ENCODE measurements at regions not wholly inside any gene's neighbourhood (a gene's known extent, or its start where the extent isn't known, plus 50 kb on each side); places are given as distances from the start of the nearest gene placed in this dataset.

DNA sequence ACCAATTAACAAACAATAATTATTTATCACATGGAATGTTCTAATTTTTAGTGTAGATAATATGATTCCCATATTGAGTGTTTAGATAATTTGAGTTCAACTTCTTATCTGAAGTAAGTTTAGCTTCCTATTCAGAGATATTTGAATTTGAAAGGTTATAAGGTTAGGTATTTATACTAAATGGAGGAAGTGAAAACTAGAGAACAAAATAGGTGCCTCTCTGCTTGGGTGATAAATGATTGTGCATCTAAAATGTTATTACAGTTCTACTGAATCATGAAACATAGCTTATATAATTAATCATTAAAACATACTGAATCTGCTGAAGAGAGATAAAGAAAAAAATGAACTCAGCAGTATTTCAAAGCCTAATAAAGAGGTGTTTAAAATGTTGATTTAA, 1174.3 kb downstream of the XPNPEP1 start:
- TF ChIP-seq POLR2A (IDR thresholded peaks at IDR 0.05) = no peak
- TF ChIP-seq, protein P1, sequence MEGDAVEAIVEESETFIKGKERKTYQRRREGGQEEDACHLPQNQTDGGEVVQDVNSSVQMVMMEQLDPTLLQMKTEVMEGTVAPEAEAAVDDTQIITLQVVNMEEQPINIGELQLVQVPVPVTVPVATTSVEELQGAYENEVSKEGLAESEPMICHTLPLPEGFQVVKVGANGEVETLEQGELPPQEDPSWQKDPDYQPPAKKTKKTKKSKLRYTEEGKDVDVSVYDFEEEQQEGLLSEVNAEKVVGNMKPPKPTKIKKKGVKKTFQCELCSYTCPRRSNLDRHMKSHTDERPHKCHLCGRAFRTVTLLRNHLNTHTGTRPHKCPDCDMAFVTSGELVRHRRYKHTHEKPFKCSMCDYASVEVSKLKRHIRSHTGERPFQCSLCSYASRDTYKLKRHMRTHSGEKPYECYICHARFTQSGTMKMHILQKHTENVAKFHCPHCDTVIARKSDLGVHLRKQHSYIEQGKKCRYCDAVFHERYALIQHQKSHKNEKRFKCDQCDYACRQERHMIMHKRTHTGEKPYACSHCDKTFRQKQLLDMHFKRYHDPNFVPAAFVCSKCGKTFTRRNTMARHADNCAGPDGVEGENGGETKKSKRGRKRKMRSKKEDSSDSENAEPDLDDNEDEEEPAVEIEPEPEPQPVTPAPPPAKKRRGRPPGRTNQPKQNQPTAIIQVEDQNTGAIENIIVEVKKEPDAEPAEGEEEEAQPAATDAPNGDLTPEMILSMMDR (IDR thresholded peaks at IDR 0.05) = no peak

Data from testis (tissue), 2 donors.